ENCODE measurements at regions not wholly inside any gene's neighbourhood (a gene's known extent, or its start where the extent isn't known, plus 50 kb on each side); places are given as distances from the start of the nearest gene placed in this dataset.

DNA sequence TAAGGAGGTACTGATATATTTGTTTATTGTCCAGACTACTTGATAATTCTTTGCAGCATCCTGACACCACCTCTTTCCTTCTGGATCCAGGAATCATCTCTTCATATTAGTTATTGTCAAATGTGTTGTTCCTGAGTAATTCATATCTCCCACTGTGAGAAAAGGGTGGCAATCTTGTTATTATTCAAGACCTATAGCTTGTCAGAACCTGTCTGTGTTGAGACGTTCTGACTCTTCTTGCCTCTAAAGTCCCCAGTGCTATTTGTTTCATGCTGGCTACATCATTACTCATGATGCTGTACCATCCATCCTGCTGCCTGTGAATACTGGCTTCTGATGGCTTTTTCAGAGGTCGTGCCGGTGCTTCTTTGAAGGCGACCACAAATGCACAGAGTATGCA, 68.7 kb upstream of the TAF11L2 start:
- no peak for TF ChIP-seq POLR2A (IDR thresholded peaks at IDR 0.05)
- TF ChIP-seq, protein P1, sequence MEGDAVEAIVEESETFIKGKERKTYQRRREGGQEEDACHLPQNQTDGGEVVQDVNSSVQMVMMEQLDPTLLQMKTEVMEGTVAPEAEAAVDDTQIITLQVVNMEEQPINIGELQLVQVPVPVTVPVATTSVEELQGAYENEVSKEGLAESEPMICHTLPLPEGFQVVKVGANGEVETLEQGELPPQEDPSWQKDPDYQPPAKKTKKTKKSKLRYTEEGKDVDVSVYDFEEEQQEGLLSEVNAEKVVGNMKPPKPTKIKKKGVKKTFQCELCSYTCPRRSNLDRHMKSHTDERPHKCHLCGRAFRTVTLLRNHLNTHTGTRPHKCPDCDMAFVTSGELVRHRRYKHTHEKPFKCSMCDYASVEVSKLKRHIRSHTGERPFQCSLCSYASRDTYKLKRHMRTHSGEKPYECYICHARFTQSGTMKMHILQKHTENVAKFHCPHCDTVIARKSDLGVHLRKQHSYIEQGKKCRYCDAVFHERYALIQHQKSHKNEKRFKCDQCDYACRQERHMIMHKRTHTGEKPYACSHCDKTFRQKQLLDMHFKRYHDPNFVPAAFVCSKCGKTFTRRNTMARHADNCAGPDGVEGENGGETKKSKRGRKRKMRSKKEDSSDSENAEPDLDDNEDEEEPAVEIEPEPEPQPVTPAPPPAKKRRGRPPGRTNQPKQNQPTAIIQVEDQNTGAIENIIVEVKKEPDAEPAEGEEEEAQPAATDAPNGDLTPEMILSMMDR (IDR thresholded peaks at IDR 0.05), result no peak

Measured in prostate gland (tissue), 2 donors.